Activated T-cell treated with anti-CD3 and anti-CD28 coated beads, Interleukin-2, amount 50 U/mL, for 72 hours (primary cell): ENCODE measurements at regions not wholly inside any gene's neighbourhood (a gene's known extent, or its start where the extent isn't known, plus 50 kb on each side); places are given as distances from the start of the nearest gene placed in this dataset.
"Not testable (repeated sequence)": the region's sequence is repeated elsewhere in the genome, so short reads cannot be mapped to it uniquely, and the experiment has no call there.

Experiments used
- ATAC-seq, 2 donors: fragments of 150-1000 bp; cut with Tn5 transposase; replicated peaks in 1 of 2; 2 replicates each; pipeline ENCODE4 v1.10.0; 2021; ENCODE audit warnings: moderate library complexity in 2 of 2, mild to moderate bottlenecking in 1 of 2
- DNase-seq, 2 donors: peaks; one replicate each; pipeline ENCODE4 v3.0.0; 2021 to 2022; ENCODE audit warnings: mixed read lengths in 1 of 2
- H3K27ac Mint-ChIP-seq: one replicate; pipeline ENCODE4 v1.8.0; 2022; ENCODE audit warnings: mild to moderate bottlenecking, moderate library complexity, mixed read lengths
- H3K27me3 Mint-ChIP-seq: one replicate; pipeline ENCODE4 v1.8.0; 2022; ENCODE audit warnings: low read depth, mixed read lengths
- H3K36me3 Mint-ChIP-seq, 2 donors: one replicate each; pipeline ENCODE4 v1.8.0; 2022; ENCODE audit warnings: mixed read lengths in 2 of 2, mild to moderate bottlenecking in 1 of 2; ENCODE audit not compliant: insufficient read depth in 2 of 2
- H3K4me1 Mint-ChIP-seq: one replicate; pipeline ENCODE4 v1.8.0; 2022; ENCODE audit warnings: low read depth, mixed read lengths
- H3K4me3 Mint-ChIP-seq, 2 donors: one replicate each; pipeline ENCODE4 v1.8.0; 2022; ENCODE audit warnings: mild to moderate bottlenecking in 2 of 2, mixed read lengths in 2 of 2, moderate library complexity in 2 of 2
- H3K9me3 Mint-ChIP-seq, 2 donors: one replicate each; pipeline ENCODE4 v1.8.0; 2022; ENCODE audit warnings: mixed read lengths in 2 of 2

- no peak overlapping the region for H3K27ac Mint-ChIP-seq
- H3K36me3 Mint-ChIP-seq, result no peaks in the 10 kb centered on the region
- no peak overlapping the region for H3K4me3 Mint-ChIP-seq
Measured at GRCh38 chr17:20920095-20920814, 122.6 kb downstream of the USP22 start.

GRCh38 chr17:20920815-20921199 lies 122.0 kb downstream of the USP22 start:
- ATAC-seq (no peak), DNase-seq (no peak)
- Mint-ChIP-seq H3K4me3 (no peak overlapping the region), H3K27ac (no peak overlapping the region), H3K4me1 (peaks cover 5% of the 10 kb centered on the region), H3K9me3 (no peaks in the 10 kb centered on the region), H3K36me3 (no peaks in the 10 kb centered on the region), H3K27me3 (peaks cover 27% of the 10 kb centered on the region)

More at GRCh38 chr17:20920095-20920814, 122.6 kb downstream of the USP22 start:
- peaks cover 5% of the 10 kb centered on the region for H3K4me1 Mint-ChIP-seq
- H3K27me3 Mint-ChIP-seq, result peaks cover 27% of the 10 kb centered on the region
- H3K9me3 Mint-ChIP-seq, result no peaks in the 10 kb centered on the region
- no peak for ATAC-seq
- DNase-seq, result no peak

GRCh38 chr17:20922128-20922670 lies 120.6 kb downstream of the USP22 start:
- Mint-ChIP-seq H3K4me1 (no peaks in the 10 kb centered on the region), H3K9me3 (no peaks in the 10 kb centered on the region), H3K4me3 (no peak overlapping the region), H3K27ac (no peak overlapping the region), H3K36me3 (no peaks in the 10 kb centered on the region), H3K27me3 (peaks cover 27% of the 10 kb centered on the region)
- ATAC-seq (no peak), DNase-seq (no peak)

- DNase-seq (no peak), ATAC-seq (no peak)
- Mint-ChIP-seq H3K9me3 (no peaks in the 10 kb centered on the region), H3K36me3 (no peaks in the 10 kb centered on the region), H3K4me3 (no peak overlapping the region), H3K4me1 (no peaks in the 10 kb centered on the region), H3K27ac (no peak overlapping the region), H3K27me3 (peaks cover 18% of the 10 kb centered on the region)
Measured at GRCh38 chr17:20924306-20924705, 118.5 kb downstream of the USP22 start.

GRCh38 chr17:20925091-20925490 lies 117.7 kb downstream of the USP22 start:
- H3K27ac Mint-ChIP-seq, result no peak overlapping the region
- ATAC-seq (no peak), DNase-seq (no peak)

GRCh38 chr17:20925954-20926353 lies 116.9 kb downstream of the USP22 start:
- peaks cover 6% of the 10 kb centered on the region for H3K27me3 Mint-ChIP-seq
- H3K36me3 Mint-ChIP-seq, result no peaks in the 10 kb centered on the region
- no peaks in the 10 kb centered on the region for H3K4me1 Mint-ChIP-seq
- H3K9me3 Mint-ChIP-seq, result no peaks in the 10 kb centered on the region
- DNase-seq (no peak), ATAC-seq (no peak)
- no peak overlapping the region for H3K4me3 Mint-ChIP-seq
- H3K27ac Mint-ChIP-seq, result no peak overlapping the region

More at GRCh38 chr17:20925091-20925490, 117.7 kb downstream of the USP22 start:
- H3K9me3 Mint-ChIP-seq, result no peaks in the 10 kb centered on the region
- no peaks in the 10 kb centered on the region for H3K4me1 Mint-ChIP-seq
- no peak overlapping the region for H3K4me3 Mint-ChIP-seq
- peaks cover 10% of the 10 kb centered on the region for H3K27me3 Mint-ChIP-seq
- no peaks in the 10 kb centered on the region for H3K36me3 Mint-ChIP-seq

GRCh38 chr17:20926532-20926931 lies 116.3 kb downstream of the USP22 start:
- Mint-ChIP-seq H3K27ac (no peak overlapping the region), H3K4me1 (no peaks in the 10 kb centered on the region), H3K36me3 (no peaks in the 10 kb centered on the region), H3K4me3 (no peak overlapping the region), H3K27me3 (peaks cover 6% of the 10 kb centered on the region), H3K9me3 (no peaks in the 10 kb centered on the region)
- ATAC-seq, result no peak
- DNase-seq, result no peak

- Mint-ChIP-seq H3K4me1 (no peaks in the 10 kb centered on the region), H3K27me3 (peaks cover 6% of the 10 kb centered on the region), H3K4me3 (no peak overlapping the region), H3K9me3 (no peaks in the 10 kb centered on the region), H3K36me3 (no peaks in the 10 kb centered on the region), H3K27ac (no peak overlapping the region)
- ATAC-seq (no peak), DNase-seq (no peak)
Measured at GRCh38 chr17:20927308-20927977, 115.4 kb downstream of the USP22 start.

- no peak overlapping the region for H3K27ac Mint-ChIP-seq
- H3K4me1 Mint-ChIP-seq, result no peaks in the 10 kb centered on the region
- H3K27me3 Mint-ChIP-seq, result peaks cover 5% of the 10 kb centered on the region
- no peak overlapping the region for H3K4me3 Mint-ChIP-seq
- DNase-seq (no peak), ATAC-seq (no peak)
- no peaks in the 10 kb centered on the region for H3K9me3 Mint-ChIP-seq
- no peaks in the 10 kb centered on the region for H3K36me3 Mint-ChIP-seq
Measured at GRCh38 chr17:20929334-20929733, 113.5 kb downstream of the USP22 start.

GRCh38 chr17:20930081-20930760 lies 112.6 kb downstream of the USP22 start:
- no peak overlapping the region for H3K4me3 Mint-ChIP-seq
- no peaks in the 10 kb centered on the region for H3K36me3 Mint-ChIP-seq
- DNase-seq (no peak), ATAC-seq (no peak)
- H3K27ac Mint-ChIP-seq, result no peak overlapping the region
- no peaks in the 10 kb centered on the region for H3K27me3 Mint-ChIP-seq
- no peaks in the 10 kb centered on the region for H3K4me1 Mint-ChIP-seq
- no peaks in the 10 kb centered on the region for H3K9me3 Mint-ChIP-seq

GRCh38 chr17:20933040-20933439 lies 109.8 kb downstream of the USP22 start:
- not testable (repeated sequence) for H3K27ac Mint-ChIP-seq, H3K4me1 Mint-ChIP-seq, H3K4me3 Mint-ChIP-seq, ATAC-seq, H3K9me3 Mint-ChIP-seq, H3K27me3 Mint-ChIP-seq, H3K36me3 Mint-ChIP-seq, DNase-seq

- Mint-ChIP-seq H3K9me3 (no peaks in the 10 kb centered on the region), H3K27me3 (no peaks in the 10 kb centered on the region), H3K27ac (no peak overlapping the region), H3K36me3 (no peaks in the 10 kb centered on the region), H3K4me1 (no peaks in the 10 kb centered on the region), H3K4me3 (no peak overlapping the region)
- DNase-seq (no peak), ATAC-seq (no peak)
Measured at GRCh38 chr17:20934288-20934687, 108.5 kb downstream of the USP22 start.

GRCh38 chr17:20935740-20936139 lies 107.1 kb downstream of the USP22 start:
- DNase-seq, result no peak
- ATAC-seq, result no peak
- H3K9me3 Mint-ChIP-seq, result no peaks in the 10 kb centered on the region
- H3K27me3 Mint-ChIP-seq, result no peaks in the 10 kb centered on the region
- H3K36me3 Mint-ChIP-seq, result no peaks in the 10 kb centered on the region
- no peak overlapping the region for H3K4me3 Mint-ChIP-seq
- H3K27ac Mint-ChIP-seq, result no peak overlapping the region
- no peaks in the 10 kb centered on the region for H3K4me1 Mint-ChIP-seq
